ENCODE measurements at regions not wholly inside any gene's neighbourhood (a gene's known extent, or its start where the extent isn't known, plus 50 kb on each side); places are given as distances from the start of the nearest gene placed in this dataset.

DNA sequence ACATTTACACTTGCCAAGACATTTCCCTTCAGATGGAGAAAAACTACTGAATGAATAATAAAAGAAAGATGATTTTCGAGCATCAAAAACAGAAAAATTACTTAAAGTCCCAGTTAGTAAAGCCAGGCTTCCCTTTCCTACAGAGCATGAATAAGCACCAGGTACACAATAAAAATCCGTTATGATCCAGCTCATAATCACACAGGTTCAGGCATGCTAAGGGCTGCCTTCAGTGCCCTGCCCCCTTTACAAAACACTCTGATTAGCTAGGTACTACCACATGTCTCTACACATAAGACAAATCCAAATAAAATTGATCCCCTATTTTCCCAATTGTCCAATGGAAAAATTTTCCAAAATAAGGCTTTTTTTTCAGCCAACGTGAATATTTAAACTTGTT is 413.2 kb upstream of the LRATD1 start:
- Histone ChIP-seq H3K9me3 (no peaks in the 10 kb centered on the region), H3K36me3 (no peaks in the 10 kb centered on the region), H3K4me1 (no peaks in the 10 kb centered on the region), H3K4me3 (no peak overlapping the region), H3K27ac (no peak overlapping the region), H3K27me3 (no peaks in the 10 kb centered on the region)
- DNase-seq (ENCODE audit: low spot score in 2 of 2), result no peak
- WGBS, result 38% methylated on average over 3 of the region's 3 CpGs
- TF ChIP-seq CTCF (IDR thresholded peaks at IDR 0.05) (no peak), EP300 (IDR thresholded peaks at IDR 0.05) (no peak), POLR2AphosphoS5 (IDR thresholded peaks at IDR 0.05) (no peak), POLR2A (IDR thresholded peaks at IDR 0.05) (no peak)

DNA sequence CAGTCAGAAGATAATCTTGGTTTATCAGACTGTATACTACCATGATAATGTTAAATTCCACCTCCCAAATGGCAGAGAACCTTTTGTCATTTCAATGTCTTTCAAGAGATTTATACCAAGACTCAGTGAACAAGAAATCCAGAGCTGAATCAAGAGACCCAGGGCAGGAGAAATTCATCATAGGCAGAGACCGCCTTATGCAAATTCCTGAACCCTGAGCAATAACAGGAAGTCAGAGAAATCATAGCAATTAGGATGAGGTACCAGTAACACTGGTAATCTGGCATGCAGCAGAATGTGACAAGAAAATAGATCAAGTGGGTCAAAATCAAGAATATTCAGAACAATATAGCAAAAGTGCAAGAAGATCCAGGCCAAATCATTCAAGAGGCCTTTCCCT is 412.4 kb upstream of the LRATD1 start:
- no peak overlapping the region for H3K4me3 ChIP-seq
- no peak for DNase-seq (ENCODE audit: low spot score in 2 of 2)
- H3K27me3 ChIP-seq, result no peaks in the 10 kb centered on the region
- 89% methylated on average over 1 of the region's 1 CpG for WGBS
- H3K9me3 ChIP-seq, result no peaks in the 10 kb centered on the region
- H3K27ac ChIP-seq, result no peak overlapping the region
- H3K36me3 ChIP-seq, result no peaks in the 10 kb centered on the region
- no peak for TF ChIP-seq EP300 (IDR thresholded peaks at IDR 0.05)
- no peak for TF ChIP-seq POLR2A (IDR thresholded peaks at IDR 0.05)
- TF ChIP-seq CTCF (IDR thresholded peaks at IDR 0.05), result no peak
- no peak for TF ChIP-seq POLR2AphosphoS5 (IDR thresholded peaks at IDR 0.05)
- no peaks in the 10 kb centered on the region for H3K4me1 ChIP-seq

DNA sequence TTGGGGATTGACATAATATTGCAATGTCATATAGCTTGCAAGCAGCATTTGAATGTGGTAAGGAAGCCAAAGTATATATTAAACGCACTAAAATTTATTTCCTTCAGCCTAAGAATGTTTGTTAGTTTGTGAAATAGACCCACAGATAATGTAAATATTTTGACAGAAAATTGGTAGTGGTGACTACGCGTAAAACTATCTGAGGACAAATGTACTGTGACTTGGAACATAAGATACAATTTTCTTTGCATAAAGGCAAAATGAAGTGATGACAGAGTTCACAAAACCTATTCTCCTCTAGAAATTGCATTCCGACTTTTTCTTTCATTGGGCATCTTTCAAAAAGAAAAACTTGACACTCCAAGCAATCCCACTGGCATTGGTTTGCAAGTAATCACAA is 411.1 kb upstream of the LRATD1 start:
- TF ChIP-seq POLR2AphosphoS5 (IDR thresholded peaks at IDR 0.05), result no peak
- no peak for TF ChIP-seq EP300 (IDR thresholded peaks at IDR 0.05)
- no peak for TF ChIP-seq POLR2A (IDR thresholded peaks at IDR 0.05)
- no peak for TF ChIP-seq CTCF (IDR thresholded peaks at IDR 0.05)
- no peak overlapping the region for H3K27ac ChIP-seq
- no peak for DNase-seq (ENCODE audit: low spot score in 2 of 2)
- no peaks in the 10 kb centered on the region for H3K27me3 ChIP-seq
- WGBS, result 77% methylated on average over 4 of the region's 4 CpGs
- no peaks in the 10 kb centered on the region for H3K4me1 ChIP-seq
- no peaks in the 10 kb centered on the region for H3K9me3 ChIP-seq
- no peak overlapping the region for H3K4me3 ChIP-seq
- H3K36me3 ChIP-seq, result no peaks in the 10 kb centered on the region

- no peak for DNase-seq (ENCODE audit: low spot score in 2 of 2)
- Histone ChIP-seq H3K4me1 (no peaks in the 10 kb centered on the region), H3K27me3 (no peaks in the 10 kb centered on the region), H3K9me3 (no peaks in the 10 kb centered on the region), H3K36me3 (no peaks in the 10 kb centered on the region), H3K27ac (no peak overlapping the region), H3K4me3 (no peak overlapping the region)
- 67% methylated on average over 1 of the region's 1 CpG for WGBS
- no peak for TF ChIP-seq POLR2AphosphoS5 (IDR thresholded peaks at IDR 0.05)
- no peak for TF ChIP-seq POLR2A (IDR thresholded peaks at IDR 0.05)
- no peak for TF ChIP-seq EP300 (IDR thresholded peaks at IDR 0.05)
- TF ChIP-seq CTCF (IDR thresholded peaks at IDR 0.05), result no peak
Measured at GRCh38 chr2:14223576-14223975, 408.9 kb upstream of the LRATD1 start.

DNA sequence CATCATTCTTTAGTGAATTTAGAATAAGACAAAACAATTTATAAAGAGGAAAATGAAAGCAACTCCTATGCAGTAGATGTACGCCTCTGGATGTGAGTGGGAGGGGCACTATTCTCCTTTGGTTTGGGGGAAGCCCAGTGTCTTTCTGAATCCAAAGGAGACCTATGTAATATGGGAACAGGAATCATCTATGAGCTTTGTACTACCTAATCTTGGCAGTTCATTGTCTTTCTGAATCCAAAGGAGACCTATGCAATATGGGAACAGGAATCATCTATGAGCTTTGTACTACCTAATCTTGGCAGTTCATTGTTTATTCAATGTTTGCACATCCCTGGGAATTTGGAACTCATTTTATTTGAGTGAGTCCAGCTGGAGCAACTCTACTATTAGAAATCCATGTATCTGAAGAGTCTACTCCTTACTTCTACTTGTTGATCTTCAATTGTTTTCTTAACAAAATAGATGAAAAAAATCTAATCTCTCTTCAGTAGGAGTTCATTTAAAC is 401.1 kb upstream of the LRATD1 start:
- no peak for TF ChIP-seq CTCF (IDR thresholded peaks at IDR 0.05)
- TF ChIP-seq EP300 (IDR thresholded peaks at IDR 0.05), result no peak
- no peak for TF ChIP-seq POLR2AphosphoS5 (IDR thresholded peaks at IDR 0.05)
- no peak for TF ChIP-seq POLR2A (IDR thresholded peaks at IDR 0.05)
- H3K4me1 ChIP-seq, result no peaks in the 10 kb centered on the region
- WGBS, result 78% methylated on average over 1 of the region's 1 CpG
- H3K4me3 ChIP-seq, result no peak overlapping the region
- H3K36me3 ChIP-seq, result no peaks in the 10 kb centered on the region
- no peak overlapping the region for H3K27ac ChIP-seq
- no peaks in the 10 kb centered on the region for H3K27me3 ChIP-seq
- H3K9me3 ChIP-seq, result no peaks in the 10 kb centered on the region
- no peak for DNase-seq (ENCODE audit: low spot score in 2 of 2)

Measured in suprapubic skin (tissue), 4 donors.